Esophagus squamous epithelium (tissue), 5 donors: ENCODE measurements at regions not wholly inside any gene's neighbourhood (a gene's known extent, or its start where the extent isn't known, plus 50 kb on each side); places are given as distances from the start of the nearest gene placed in this dataset.
"Not testable (repeated sequence)": the region's sequence is repeated elsewhere in the genome, so short reads cannot be mapped to it uniquely, and the experiment has no call there.

Experiments
- DNase-seq: peaks from one replicate; lab custom pipeline; 2025; lab: John Stamatoyannopoulos, UW
- H3K27ac ChIP-seq, 4 donors: fragments of 200-600 bp; sonication (generic); one replicate each; pipeline ENCODE4 v1.5.1; 2016 to 2019; ENCODE audit warnings: mild to moderate bottlenecking in 1 of 4
- H3K27me3 ChIP-seq, 4 donors: fragments of 200-600 bp; sonication (generic); 1 replicate in 3 of 4; 2 replicates in 1 of 4; pipeline versions ENCODE4 v1.5.1 to v1.6.0; 2017 to 2021; ENCODE audit warnings: antibody characterized with exemption in 1 of 4
- H3K36me3 ChIP-seq, 3 donors: fragments of 200-600 bp; sonication (generic); one replicate each; pipeline ENCODE4 v1.5.1; 2016 to 2019
- H3K4me1 ChIP-seq, 3 donors: fragments of 200-600 bp; sonication (generic); one replicate each; pipeline ENCODE4 v1.5.1; 2017 to 2019
- H3K4me3 ChIP-seq, 4 donors: fragments of 200-600 bp; sonication (generic); 1 replicate in 3 of 4; 2 replicates in 1 of 4; pipeline ENCODE4 v1.5.1; 2016 to 2019; ENCODE audit warnings: mild to moderate bottlenecking in 2 of 4, moderate library complexity in 1 of 4
- H3K9me3 ChIP-seq, 3 donors: fragments of 200-600 bp; sonication (generic); one replicate each; pipeline ENCODE4 v1.5.1; 2016 to 2019
- POLR2A ChIP-seq, 4 donors: fragments of 450-650 bp; IDR thresholded peaks; one replicate each; pipeline ENCODE4 v1.6.1; 2017; ENCODE audit warnings: antibody characterized with exemption in 4 of 4, mild to moderate bottlenecking in 4 of 4, moderate library complexity in 3 of 4
- WGBS, 2 donors: methylation state at CpG; one replicate each; pipeline ENCODE4 v1.1.5; 2018; 5-methylcytosine and 5-hydroxymethylcytosine counted together
- intact Hi-C: fragments of 100-400 bp; cut with DNase I; formaldehyde crosslinking; loops from one replicate; pipeline ENCODE4 v1.15.0; 2022
- small RNA-seq, 4 donors: library from RNA; depleted of rRNA; stranded (forward); fragments of <200 nt; gene quantifications; one replicate each; pipeline ENCODE3, GENCODE V24; 2016
- TF ChIP-seq, protein P1 (sequence below), 6 experiments: fragments of 450-650 bp in 4 of 6; fragments of 200-600 bp in 2 of 6; sonication (generic) in 2 of 6; IDR thresholded peaks; one replicate each; pipeline ENCODE4 v1.5.1; 2016 to 2019; ENCODE audit warnings: antibody characterized with exemption in 6 of 6, mild to moderate bottlenecking in 4 of 6, moderate library complexity in 4 of 6
- donor health status: DM: yes; HTN: yes; CAD: no.

DNA sequence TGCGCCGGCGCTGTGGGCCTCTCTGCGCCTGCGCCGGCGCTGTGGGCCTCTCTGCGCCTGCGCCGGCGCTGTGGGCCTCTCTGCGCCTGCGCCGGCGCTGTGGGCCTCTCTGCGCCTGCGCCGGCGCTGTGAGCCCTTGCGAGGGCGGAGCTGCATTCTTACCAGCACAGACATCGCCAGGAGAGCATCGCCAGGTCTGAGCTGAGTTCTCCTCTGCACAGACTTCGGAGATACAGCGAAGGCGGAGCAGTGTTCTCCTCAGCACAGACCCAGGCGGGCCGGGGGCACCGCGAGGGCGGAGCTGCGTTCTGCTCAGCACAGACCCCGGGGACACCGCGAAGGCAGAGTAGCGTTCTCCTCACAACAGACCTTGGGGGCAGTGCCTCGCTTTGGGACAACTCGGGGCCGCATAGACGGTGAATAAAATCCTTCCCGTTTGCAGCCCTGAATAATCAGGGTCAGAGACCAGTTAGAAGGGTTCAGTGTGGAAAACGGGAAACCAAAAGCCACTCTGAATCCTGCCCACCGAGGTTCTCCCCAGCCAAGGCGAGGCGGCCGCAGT lies 1268.1 kb downstream of the FOXD4L5 start:
- DNase-seq, result not testable (repeated sequence)

DNA sequence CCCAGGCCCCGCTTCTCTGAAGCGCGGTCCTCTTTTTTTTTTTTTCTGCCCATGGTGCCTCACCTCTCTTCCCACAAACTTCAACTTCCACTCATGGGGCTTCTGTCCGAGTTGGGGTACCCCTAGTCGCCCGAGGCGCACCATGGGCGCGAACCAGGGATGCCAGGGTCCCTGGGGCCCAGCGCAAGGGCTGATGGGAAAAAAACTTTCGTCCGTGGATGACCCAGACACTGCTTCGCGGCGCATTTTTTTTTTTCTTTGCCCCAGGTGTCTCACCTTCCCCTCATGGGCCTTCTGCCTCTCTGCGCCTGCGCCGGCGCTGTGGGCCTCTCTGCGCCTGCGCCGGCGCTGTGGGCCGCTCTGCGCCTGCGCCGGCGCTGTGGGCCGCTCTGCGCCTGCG lies 1268.8 kb downstream of the FOXD4L5 start:
- H3K4me1 ChIP-seq, DNase-seq, H3K27me3 ChIP-seq, intact Hi-C loops, H3K36me3 ChIP-seq: not testable (repeated sequence)
- peaks cover 0 to 26% (median 0%) of the 10 kb centered on the region in 3 donors for H3K9me3 ChIP-seq
- peak overlapping the region in 1 of 4 donors; percentile 46 for H3K27ac ChIP-seq
- H3K4me3 ChIP-seq, result peak overlapping the region in 2 of 4 donors; percentile 25 to 32
- WGBS, 2 donors, result 38 to 47% methylated on average over 10 to 22 of the region's 31 CpGs

More for the DNA sequence above, 1268.1 kb downstream of the FOXD4L5 start:
- H3K27me3 ChIP-seq, intact Hi-C loops, H3K36me3 ChIP-seq, H3K4me1 ChIP-seq: not testable (repeated sequence)
- Histone ChIP-seq H3K27ac (peak overlapping the region in 2 of 4 donors; percentile 5 to 54), H3K9me3 (peaks cover 0 to 26% (median 0%) of the 10 kb centered on the region in 3 donors), H3K4me3 (peak overlapping the region in 2 of 4 donors; percentile 29)
- 79% methylated on average over 4 of the region's 46 CpGs; no CpG with 5 or more reads in 1 of the 2 donors for WGBS, 2 donors
- peak in 1 of 4 donors; percentile 20 for TF ChIP-seq POLR2A (IDR thresholded peaks at IDR 0.05)

DNA sequence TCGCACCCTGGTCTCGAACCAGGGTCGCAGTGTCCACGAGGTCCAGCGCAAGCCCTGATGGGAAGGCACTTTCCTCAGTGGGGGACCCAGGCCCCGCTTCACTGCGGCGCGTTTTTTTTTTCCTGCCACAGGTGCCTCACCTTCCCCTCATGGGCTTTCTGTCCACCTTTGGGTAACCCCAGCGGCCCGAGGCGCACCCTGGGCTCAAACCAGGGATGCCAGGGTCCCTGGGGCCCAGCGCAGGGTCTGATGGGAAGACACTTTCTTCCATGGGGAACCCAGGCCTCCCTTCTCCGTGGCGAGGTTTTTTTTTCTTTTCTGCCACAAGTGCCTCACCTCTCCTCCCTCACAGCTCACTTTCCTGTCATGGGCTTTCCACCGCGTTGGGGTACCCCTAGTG lies 1269.9 kb downstream of the FOXD4L5 start:
- DNase-seq, result no peak
- H3K27me3 ChIP-seq, result no peaks in the 10 kb centered on the region
- no peak for TF ChIP-seq POLR2A (IDR thresholded peaks at IDR 0.05)
- TF ChIP-seq, protein P1, sequence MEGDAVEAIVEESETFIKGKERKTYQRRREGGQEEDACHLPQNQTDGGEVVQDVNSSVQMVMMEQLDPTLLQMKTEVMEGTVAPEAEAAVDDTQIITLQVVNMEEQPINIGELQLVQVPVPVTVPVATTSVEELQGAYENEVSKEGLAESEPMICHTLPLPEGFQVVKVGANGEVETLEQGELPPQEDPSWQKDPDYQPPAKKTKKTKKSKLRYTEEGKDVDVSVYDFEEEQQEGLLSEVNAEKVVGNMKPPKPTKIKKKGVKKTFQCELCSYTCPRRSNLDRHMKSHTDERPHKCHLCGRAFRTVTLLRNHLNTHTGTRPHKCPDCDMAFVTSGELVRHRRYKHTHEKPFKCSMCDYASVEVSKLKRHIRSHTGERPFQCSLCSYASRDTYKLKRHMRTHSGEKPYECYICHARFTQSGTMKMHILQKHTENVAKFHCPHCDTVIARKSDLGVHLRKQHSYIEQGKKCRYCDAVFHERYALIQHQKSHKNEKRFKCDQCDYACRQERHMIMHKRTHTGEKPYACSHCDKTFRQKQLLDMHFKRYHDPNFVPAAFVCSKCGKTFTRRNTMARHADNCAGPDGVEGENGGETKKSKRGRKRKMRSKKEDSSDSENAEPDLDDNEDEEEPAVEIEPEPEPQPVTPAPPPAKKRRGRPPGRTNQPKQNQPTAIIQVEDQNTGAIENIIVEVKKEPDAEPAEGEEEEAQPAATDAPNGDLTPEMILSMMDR (IDR thresholded peaks at IDR 0.05), result no peak
- intact Hi-C loops, result no loop called here
- H3K27ac ChIP-seq, result no peak overlapping the region
- peaks cover 0 to 26% (median 0%) of the 10 kb centered on the region in 3 donors for H3K9me3 ChIP-seq
- no peak overlapping the region for H3K4me3 ChIP-seq
- H3K4me1 ChIP-seq, result no peaks in the 10 kb centered on the region
- H3K36me3 ChIP-seq, result no peaks in the 10 kb centered on the region
- WGBS, 2 donors, result 82 to 85% methylated on average over 6 to 14 of the region's 17 CpGs

GRCh38 chr9:64014386-64015091 lies 1270.5 kb downstream of the FOXD4L5 start:
- peaks cover 0 to 26% (median 0%) of the 10 kb centered on the region in 3 donors for H3K9me3 ChIP-seq
- H3K27me3 ChIP-seq, H3K4me1 ChIP-seq, H3K27ac ChIP-seq, H3K4me3 ChIP-seq, H3K36me3 ChIP-seq, DNase-seq, intact Hi-C loops: not testable (repeated sequence)
- 66 to 78% methylated on average over 7 to 17 of the region's 32 CpGs for WGBS, 2 donors

DNA sequence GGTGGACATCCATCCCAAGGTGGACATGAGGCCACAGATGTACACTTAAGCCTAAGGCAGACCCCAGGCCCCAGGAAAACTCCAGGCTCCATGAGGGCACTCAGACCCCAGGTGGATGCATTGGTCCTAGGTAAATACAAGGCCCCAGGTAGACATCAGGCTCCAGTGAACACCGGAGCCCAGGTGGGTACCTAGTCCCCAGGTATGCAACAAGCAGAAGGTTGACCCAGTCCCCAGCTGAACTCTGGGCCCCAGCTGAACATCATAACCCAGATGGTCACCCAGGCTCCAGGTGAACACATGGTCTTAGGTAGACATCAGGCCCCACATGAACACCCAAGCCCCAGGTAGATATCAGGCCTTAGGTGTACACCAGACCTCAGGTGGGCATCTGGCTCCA lies 1271.9 kb downstream of the FOXD4L5 start:
- H3K9me3 ChIP-seq, result peaks cover 0 to 26% (median 0%) of the 10 kb centered on the region in 3 donors
- DNase-seq, H3K4me1 ChIP-seq, intact Hi-C loops, H3K4me3 ChIP-seq, H3K36me3 ChIP-seq, H3K27me3 ChIP-seq, H3K27ac ChIP-seq: not testable (repeated sequence)
- 100% methylated on average over 1 of the region's 1 CpG for WGBS, 2 donors

DNA sequence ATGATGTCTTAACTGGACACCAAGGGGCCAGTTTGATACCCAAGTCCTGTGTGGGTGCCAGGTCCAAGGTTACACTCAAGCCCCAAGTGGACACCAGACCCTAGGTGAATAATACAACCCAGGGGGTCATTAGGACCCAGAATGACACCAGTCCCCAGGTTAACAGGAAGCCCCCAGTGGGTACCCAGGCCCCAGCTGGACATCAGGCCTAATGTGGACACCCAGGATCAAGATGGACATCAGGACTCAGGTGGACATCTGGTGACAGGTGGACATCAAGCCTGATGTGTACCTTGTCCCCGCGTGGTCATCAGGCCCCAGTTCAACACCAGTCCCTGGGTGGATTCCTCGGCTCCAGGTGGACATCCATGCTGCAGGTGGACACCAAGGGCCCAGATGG lies 1273.0 kb downstream of the FOXD4L5 start:
- DNase-seq, intact Hi-C loops, H3K27ac ChIP-seq, H3K4me1 ChIP-seq, H3K36me3 ChIP-seq, H3K4me3 ChIP-seq, H3K27me3 ChIP-seq: not testable (repeated sequence)
- peaks cover 0 to 26% (median 0%) of the 10 kb centered on the region in 3 donors for H3K9me3 ChIP-seq
- WGBS, 2 donors, result no CpG with 5 or more reads among the region's 3 CpGs

GRCh38 chr9:63979741-63980140 lies 1305.3 kb downstream of the FOXD4L5 start:
- H3K4me1 ChIP-seq, DNase-seq, H3K4me3 ChIP-seq, H3K27ac ChIP-seq, intact Hi-C loops, H3K9me3 ChIP-seq, H3K27me3 ChIP-seq, H3K36me3 ChIP-seq: not testable (repeated sequence)
- 69 to 74% methylated on average over 6 to 14 of the region's 23 CpGs for WGBS, 2 donors

Small RNA genes in the stretch of these regions (small RNA-seq; reads per million reads assigned to genes)
- 0 reads per million in 4 donors for gene RF00026
